GM18520 (cell line): ENCODE measurements at regions not wholly inside any gene's neighbourhood (a gene's known extent, or its start where the extent isn't known, plus 50 kb on each side); places are given as distances from the start of the nearest gene placed in this dataset.

ENCODE experiments used
- ATAC-seq: cut with Tn5 transposase; IDR thresholded peaks from one replicate; pipeline ENCODE4 v1.9.1; 2021; ENCODE audit not compliant: unreplicated experiment

DNA sequence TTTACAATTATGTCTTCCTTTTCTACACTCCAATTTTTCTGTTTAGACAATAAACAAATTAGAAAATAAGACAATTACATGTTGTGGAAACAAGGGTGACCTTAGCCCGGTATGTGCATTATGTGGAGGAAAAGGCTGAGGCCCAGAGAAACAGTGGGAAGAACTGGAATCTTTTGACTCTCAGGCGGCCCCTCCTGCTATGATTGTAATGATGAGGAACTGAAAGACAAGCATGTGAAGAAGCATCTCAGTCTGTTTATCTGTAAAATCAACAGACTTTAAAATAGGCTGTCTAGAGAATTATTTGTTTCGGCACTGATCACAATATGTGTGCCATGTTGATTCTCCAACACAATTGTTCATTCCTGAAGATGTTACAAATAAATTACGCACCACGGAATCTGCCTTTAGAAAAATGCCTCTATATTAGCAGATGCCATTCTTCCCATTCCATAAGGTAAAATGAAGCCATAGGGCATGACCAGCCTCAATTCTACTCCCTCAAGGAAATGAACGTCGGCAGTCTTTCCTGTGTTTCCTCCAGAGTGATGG, 1201.6 kb upstream of the CITED2 start:
- no peak for ATAC-seq

DNA sequence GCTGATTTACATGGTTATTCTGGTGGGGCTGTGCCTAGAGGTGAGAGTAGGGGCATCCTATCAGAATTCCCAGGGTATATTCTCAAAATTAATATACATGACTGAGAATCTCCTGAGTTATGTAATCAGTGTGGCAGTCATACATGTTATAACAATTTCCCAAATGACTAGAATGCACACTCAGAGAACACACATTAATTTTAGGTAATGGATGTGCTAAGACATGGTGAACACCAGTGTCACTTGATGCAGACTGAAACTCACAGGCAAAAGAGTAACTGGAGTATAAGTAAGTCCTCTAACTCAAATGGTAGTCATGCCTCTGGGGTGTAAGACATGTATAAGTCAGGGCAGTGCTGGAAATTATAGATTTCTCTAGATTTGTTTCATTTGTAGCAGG, 1198.4 kb upstream of the CITED2 start:
- ATAC-seq, result no peak

DNA sequence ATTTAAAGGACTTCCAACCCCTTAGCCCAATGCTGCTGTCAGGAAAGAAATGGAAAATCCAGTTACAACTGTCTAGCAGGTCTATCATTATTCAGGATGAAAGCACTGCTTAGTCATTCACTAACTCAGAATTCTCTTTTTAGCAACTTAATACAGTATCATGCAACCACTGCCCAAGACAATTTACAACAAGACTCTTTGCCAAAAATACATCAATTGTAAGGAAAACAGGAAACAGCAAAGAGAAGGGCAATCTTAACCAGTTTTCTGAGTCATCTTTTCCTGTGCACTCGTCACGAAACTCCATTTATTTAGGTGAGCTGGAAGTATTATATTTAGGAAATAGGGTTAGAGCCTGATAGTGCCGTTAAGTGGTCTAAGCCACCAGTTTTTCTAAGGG, 1197.7 kb upstream of the CITED2 start:
- no peak for ATAC-seq

DNA sequence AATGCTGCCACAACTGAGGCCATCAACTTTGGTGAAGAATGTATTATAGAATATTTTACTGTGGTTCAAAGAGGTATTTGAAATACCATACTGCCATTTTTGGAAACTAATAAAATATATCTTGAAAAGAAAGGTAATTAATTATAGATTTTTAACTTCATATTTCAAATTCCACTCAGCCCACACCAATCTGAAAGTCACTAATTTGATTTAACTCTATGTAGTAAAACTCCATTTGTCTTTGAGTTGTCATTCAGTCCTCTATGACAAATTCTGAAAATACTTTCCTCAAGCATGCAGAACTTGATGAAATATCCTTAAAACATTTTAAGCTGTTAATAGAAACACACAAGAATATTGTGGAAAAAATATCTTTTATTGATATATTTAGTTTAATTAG, 1196.7 kb upstream of the CITED2 start:
- no peak for ATAC-seq

DNA sequence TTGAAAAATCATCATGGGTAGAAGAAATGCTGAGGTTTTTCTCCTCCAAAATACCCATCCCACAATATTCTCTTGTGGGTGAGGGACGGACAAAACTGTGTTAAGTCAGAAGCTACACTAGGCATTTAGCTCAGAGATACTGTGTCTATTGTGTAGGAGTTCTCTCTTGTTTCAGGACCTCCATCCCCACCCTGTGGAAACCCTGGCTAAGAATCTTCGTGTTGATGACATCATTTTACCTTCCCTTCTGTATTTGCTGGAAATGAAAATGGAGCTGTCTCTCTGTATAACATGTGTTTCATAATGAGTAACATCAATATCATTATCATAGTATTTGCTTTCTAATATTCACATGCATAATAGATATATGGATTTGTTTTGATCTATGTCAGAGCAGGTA, 1193.0 kb upstream of the CITED2 start:
- ATAC-seq, result no peak

DNA sequence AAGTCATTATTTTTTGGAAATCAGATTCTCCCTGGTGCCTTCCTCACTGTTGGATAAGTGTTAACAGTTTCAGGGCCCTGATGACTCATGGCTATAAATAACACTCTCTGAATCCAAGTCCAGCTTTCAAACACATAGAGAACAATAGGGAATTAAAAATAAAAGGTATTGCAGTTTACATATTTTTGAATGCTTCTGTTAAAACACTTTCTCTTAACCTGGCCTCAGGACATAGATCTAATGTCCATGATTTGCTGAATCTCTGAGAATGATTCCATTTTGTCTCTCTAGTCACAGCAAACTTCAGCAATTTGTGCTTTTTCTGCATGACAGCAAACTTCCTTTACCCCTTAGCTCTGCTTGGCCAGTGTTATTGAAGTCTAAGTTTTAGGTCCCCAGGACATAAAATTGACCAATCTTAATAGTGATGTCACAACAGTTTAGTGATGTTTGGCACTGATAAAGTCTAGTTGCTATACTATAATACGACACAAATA, 1192.4 kb upstream of the CITED2 start:
- ATAC-seq, result no peak

DNA sequence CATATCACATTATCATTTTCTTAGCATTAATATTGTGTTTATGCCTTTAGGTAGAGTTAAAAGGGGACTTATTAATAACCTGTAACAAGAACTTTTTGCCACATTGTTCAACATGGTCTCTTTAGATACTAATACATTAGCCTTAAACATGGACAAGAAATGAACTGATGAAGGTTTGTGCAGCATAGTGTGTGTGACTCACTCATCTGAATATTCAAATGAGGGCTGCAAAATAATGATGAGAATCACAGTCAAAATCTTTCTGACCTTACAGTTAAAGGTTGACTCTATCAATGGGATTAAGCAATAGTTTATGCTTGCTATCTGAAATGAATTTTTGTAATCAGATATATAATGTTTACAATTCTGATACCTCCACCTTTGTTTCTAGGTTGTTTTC, 1189.3 kb upstream of the CITED2 start:
- ATAC-seq, result no peak

DNA sequence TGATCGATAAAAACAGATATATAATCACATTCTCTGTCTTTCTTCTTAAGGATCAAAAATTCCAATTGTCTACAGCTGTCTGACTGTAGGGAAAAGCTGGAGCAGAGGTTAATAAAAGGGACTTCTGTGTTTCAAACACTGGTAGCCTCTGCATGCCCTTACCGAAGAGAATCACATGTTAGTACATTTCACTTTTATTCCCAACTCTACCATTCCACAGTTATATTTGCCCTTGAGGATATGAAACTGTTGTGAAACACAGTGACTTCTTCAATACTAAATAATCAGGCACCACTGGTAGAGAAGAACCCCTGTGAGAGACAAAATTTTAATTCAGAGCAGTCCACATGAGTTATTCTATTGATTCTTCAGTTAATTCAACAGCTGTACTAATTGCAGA, 1187.3 kb upstream of the CITED2 start:
- ATAC-seq, result no peak

DNA sequence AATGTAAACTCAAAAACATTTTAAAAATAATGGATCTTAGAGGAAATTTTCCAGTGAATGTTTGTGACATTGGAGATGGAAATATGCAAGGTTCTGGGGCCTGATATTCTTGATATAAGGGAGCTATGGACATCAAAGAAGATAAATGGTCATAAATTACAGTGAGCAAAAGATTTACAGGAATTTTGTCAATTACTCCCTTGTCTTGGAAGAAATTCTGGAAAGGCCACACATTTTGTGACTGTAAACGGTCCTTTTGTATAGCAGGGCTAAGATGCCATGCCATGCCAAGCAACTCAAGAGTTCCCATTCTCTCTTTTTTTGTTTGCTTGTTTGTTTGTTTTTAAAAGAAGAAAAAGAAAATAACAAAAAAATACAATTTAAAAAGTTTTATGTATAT, 1186.2 kb upstream of the CITED2 start:
- ATAC-seq, result no peak

DNA sequence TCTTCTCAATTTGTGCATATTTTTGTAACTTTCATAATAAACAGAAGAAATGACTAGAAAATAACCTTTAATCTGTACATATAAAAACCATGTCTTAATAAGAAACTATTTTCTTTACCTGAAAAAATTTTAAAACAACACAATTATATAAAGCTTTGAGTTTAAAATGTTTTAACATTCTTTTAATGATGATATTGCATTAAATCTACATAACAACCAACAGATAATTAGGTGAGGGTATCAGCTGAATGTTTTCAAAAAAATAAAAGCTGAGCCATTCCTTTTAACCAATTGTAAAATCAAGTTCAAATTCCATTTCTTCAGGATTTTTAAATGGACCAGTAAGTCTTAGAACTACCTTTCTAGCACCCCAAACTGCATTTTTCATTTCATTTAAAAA, 1185.0 kb upstream of the CITED2 start:
- ATAC-seq, result no peak

DNA sequence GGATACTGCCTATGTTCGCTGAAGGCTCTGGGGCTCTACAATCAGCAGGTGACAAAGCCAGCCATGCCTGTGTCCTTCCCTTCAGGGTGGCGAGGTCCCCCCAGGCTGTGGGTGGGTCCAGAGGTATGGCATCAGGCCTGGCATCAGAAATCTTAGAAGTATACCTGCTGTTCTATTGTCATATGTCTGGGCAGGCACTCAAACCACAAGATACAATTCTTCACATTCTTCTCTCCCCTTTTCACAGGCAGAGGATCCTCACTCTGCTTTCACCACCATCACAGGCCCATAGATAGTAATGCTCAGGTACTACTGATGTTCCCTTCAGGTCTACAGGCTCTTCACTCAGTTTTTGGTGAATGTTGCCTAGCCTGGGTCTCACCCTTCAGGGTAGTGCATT, 1180.0 kb upstream of the CITED2 start:
- ATAC-seq, result no peak

DNA sequence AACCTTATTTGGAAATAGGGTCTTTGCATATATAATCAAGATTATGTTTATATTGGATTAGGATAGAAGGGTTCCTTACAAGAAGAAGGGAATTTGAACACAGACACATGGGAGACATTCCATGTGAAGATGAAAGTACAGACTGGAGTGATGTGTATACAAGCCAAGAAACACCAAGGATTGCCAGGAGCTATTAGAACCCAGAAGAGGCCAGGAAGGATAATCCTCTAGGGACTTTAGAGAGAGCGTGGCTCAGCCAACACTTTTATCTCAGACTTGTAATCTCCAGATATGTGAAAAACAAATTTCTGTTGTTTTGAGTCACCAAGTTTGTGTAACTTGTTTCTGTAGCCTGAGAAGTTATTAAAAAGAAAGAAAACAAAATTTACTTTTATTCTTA, 1173.9 kb upstream of the CITED2 start:
- ATAC-seq, result no peak

DNA sequence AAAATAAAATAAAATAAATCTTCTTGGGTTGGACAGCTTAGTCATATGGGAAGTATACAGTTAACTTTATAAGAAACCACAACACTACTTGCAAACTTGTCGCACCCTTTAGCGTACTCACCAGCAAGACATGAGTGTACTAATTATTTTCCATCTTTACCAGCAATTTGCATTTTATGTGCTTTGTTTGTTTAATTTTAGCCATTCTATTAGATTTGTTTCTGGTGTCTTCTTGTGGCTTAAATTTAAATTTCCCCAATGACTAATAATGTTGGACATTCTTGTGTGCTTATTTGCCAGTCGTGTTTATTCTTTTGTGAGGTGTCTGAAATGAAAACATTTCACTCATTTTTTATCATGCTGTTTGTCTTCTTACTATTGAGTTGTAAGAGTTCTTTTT, 1172.2 kb upstream of the CITED2 start:
- no peak for ATAC-seq

DNA sequence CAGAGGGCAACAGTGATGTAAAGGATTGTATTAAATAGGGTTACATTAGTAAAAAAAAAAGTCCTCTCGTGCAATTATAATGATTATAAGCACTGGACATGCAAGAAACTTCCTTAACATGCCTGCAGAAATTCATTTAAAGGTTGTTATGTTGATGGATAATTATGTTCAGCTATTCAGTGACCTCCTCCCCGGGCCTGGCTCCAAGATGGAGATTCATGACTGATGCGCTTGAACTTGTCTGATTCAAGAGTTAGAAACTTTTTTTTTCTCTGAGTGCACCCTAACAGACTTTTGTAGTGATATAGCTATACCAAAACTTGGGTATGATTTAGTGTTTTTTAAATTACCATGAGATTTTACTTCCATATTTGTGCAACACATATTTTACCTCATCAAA, 1170.0 kb upstream of the CITED2 start:
- no peak for ATAC-seq

DNA sequence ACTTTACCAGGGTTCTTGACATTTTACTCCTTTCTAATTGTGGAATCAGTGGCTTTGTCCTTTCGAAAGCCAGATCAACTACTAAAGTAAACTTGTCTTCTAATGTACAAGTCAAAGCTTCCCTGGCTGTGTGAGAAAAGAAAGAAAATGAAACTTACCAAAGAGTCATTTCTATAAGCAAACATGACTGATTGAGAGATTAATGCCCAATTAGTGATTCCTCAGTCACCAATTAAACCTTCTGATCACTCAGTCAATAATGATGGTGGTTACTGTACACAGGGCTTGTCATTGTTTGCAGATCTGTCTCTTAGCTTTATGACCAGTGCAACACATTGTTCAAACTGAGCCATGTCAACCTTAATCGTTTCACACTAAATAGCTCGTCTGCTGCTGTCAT, 1168.4 kb upstream of the CITED2 start:
- no peak for ATAC-seq

DNA sequence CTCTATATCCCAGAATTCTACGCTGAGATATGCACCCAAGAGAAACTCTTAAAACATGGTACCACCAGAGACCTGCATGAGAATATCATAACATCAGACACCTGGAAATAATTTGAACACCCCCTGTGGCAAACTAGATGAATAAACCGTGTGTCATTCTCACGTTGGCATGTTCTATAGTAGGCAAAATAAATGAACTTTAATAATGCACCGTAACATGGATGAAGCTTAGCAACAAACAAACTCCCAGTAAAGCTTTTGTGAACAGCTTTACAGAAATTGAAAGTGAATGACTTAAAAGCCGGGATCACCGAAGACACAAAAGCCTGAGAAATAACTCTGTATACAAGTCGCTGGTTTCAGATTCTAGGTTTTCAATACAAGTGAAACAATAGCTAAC, 1166.8 kb upstream of the CITED2 start:
- ATAC-seq, result no peak

DNA sequence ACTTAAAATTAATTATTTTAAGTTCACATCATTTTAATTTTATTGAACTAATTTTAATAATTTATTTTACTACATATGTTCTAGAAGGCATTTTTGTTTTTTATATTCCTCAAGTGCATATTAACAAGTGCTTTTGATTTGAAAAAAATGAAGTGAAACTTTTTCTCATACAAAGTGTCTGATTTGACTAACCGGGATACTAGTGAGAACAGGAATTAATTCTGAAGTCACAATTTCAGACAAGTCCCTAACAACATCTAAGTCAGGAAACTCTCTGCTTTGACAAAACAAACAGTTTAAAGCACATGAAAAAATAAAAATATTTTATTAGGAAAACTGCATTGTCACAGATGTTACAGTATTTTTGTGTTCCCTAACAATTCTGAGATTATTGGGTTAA, 1166.3 kb upstream of the CITED2 start:
- no peak for ATAC-seq

DNA sequence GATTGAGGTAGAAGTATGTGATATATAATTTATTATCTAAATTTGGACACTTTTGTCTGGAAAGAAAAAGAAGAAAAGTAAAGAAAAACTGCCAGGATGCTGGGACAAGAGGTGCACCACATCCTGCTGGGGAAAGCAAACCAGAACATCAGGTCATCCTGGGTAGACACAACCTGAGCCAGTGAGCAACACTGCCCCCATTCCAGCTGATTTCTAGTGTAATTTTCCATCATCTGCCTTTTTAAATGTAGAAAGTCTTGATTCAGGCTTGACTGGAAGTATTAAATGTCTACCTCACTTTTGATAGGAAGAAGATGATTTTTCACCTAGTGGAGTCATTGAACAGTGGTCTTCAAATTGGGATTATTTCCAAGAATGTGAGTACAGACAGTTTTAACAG, 1164.5 kb upstream of the CITED2 start:
- ATAC-seq, result no peak

DNA sequence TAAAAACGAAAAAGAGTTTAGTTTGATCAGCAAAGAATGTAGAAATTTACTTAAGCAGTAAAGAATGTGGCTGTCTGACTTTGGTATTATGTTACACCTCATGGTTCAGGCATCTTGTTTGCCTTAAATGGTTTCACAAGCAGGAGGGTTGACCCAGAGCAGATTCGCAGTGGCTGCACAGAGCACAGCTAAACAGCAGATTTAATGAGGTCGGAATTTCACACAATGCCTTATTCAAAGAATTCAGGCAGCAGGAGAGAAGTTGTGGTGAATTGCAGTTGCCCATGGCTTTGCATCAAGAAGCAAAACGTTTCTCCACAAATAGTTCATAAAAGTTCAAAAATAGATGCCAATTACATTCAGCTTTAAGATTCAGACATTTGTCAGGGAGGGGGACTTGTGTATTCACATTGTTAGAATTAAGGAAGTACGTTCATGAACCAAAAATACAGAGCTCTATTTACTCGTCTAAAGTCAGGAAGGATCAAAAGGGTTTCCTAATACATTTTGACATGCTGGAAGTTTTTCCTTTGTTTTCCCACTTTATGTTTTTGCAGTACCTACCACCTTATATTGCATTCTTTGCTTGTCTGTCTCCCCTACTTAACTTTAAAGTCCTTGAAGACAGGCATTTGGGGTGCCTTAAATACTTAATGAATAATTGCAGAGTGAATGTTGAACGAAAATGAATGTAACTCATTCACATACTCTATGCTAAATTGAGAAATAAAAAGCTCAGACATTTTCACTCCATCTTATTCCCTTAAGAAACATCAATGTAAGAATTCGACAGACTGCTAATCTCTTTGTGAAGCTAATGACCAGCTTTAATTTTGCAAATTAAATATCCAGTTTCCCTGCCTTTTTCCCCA, 1163.6 kb upstream of the CITED2 start:
- ATAC-seq, result no peak

DNA sequence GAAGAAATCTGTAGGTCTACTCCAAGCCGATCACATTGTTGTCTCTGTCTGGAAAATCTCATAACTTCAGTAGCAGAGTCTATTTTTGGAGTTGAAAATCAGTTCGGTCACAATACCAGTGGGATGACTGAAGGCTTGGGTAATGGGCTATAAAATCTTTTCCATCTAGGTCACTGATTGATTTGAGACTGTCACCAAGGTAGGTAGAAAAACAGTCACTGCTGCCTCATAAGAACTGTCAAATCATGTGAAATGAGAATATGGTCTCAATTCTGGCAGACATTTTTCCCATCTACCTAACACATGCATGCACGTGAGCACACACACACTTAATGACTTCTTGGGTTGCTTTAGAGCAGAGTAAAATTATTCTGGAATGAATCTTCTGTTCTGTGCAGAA, 1162.8 kb upstream of the CITED2 start:
- ATAC-seq, result no peak

DNA sequence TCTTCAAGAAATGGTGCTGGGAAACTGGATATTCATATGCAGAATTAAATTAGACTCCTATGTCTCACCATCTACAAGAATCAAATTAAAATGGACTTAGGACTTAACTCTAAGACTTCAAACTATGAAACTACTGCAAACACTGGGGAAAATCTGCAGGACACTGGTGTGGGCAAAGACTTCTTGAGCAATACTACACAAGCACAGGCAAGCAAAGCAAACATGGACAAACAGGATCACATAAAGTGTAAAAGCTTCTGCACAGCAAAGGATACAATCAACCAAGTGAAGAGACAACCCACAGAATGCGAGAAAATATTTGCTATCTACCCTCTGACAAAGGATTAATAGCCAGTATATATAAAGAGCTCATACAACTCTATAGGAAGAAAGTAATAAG, 1161.1 kb upstream of the CITED2 start:
- ATAC-seq, result no peak

DNA sequence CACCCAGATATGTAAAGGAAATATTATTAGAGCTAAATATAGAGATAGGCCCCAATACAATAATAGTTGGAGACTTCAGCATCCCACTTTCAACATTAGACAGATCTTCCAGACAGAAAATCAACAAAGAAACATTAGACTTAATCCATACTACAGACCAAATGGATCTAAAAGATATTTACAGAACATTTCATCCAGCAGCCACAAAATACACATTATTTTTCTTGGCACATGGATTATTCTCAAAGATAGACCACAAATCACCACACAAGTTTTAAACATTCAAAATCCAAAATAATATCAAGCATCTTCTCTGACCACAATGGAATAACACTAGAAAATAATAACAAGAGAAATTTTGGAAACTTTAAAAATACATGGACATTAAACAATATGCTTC, 1159.1 kb upstream of the CITED2 start:
- ATAC-seq, result no peak

DNA sequence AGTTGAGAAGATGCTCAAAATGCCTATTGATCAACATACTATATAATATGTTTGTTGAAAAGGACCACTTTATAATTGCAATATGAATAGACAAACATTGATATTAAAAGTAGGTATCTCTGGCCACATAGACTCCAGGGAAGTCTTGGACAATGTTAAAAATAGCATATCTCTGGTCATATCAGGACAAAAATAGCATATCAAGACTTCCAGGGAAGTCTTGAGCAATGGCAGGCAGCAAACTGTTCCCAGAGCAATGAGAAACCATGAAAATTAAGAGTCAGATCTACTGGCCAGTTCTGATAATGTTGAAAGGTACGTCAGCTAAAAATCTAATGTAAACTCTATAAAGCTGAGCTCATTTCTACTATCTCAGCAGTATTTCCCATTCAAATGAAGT, 1130.3 kb upstream of the CITED2 start:
- no peak for ATAC-seq
